CD4-positive, alpha-beta T cell (primary cell): ENCODE measurements at regions not wholly inside any gene's neighbourhood (a gene's known extent, or its start where the extent isn't known, plus 50 kb on each side); places are given as distances from the start of the nearest gene placed in this dataset.
A peak's percentile ranks its signal among the peaks of the same experiment; 100 is the strongest.

Experiments used
- ATAC-seq: fragments of 200-7000 bp; cut with Tn5 transposase; one replicate; pipeline ENCODE4 v1.10.0; 2022; ENCODE audit warnings: mild to moderate bottlenecking; ENCODE audit not compliant: poor library complexity
- CTCF ChIA-PET: fragments of 350-600 bp; sonication (Branson Sonifier 250); formaldehyde crosslinking; loops from one replicate; lab custom pipeline; 2021; ENCODE audit warnings: antibody characterized with exemption, inconsistent platforms; lab: Charles Lee
- POLR2A ChIA-PET: fragments of 350-600 bp; sonication (Branson Sonifier 250); formaldehyde crosslinking; loops from one replicate; lab custom pipeline; 2021; ENCODE audit warnings: antibody characterized with exemption, inconsistent platforms; lab: Charles Lee
- DNase-seq, 14 experiments: peaks; one replicate each; pipeline ENCODE4 v3.0.0-alpha.2; 2013 to 2020; ENCODE audit warnings: mixed read lengths in 2 of 14
- H3K27ac ChIP-seq, 2 donors: one replicate each; pipeline versions ENCODE4 v1.5.1 to v1.7.0; 2013; ENCODE audit warnings: low read length in 2 of 2, low read depth in 1 of 2, mild to moderate bottlenecking in 1 of 2
- H3K27me3 ChIP-seq, 2 experiments: 1 replicate in 1 of 2; 2 replicates in 1 of 2; pipeline versions ENCODE4 v1.6.1 to v1.7.0; 2013; ENCODE audit warnings: low read length in 2 of 2, control low read depth in 1 of 2, mild to moderate bottlenecking in 1 of 2, moderate library complexity in 1 of 2; ENCODE audit not compliant: insufficient read depth in 2 of 2, control insufficient read depth in 1 of 2
- H3K36me3 ChIP-seq: one replicate; pipeline ENCODE4 v1.6.1; 2013; ENCODE audit warnings: low read length, control low read depth; ENCODE audit not compliant: insufficient read depth
- H3K4me1 ChIP-seq: one replicate; pipeline ENCODE4 v1.6.1; 2013; ENCODE audit warnings: low read length, control low read depth; ENCODE audit not compliant: insufficient read depth
- H3K4me3 ChIP-seq: one replicate; pipeline ENCODE4 v1.5.1; 2013; ENCODE audit warnings: mild to moderate bottlenecking, low read length, moderate library complexity
- H3K9me3 ChIP-seq, 2 experiments: 1 replicate in 1 of 2; 2 replicates in 1 of 2; pipeline versions ENCODE4 v1.6.1 to v1.7.0; 2013; ENCODE audit warnings: low read length in 2 of 2, mild to moderate bottlenecking in 2 of 2, control low read depth in 1 of 2, moderate library complexity in 1 of 2; ENCODE audit not compliant: control insufficient read depth in 1 of 2, insufficient read depth in 1 of 2
- H3K27ac Mint-ChIP-seq: one replicate; pipeline ENCODE4 v1.8.0; 2020; ENCODE audit warnings: mixed read lengths
- H3K27me3 Mint-ChIP-seq: one replicate; pipeline ENCODE4 v1.8.0; 2021; ENCODE audit warnings: mixed read lengths
- H3K36me3 Mint-ChIP-seq: one replicate; pipeline ENCODE4 v1.8.0; 2021; ENCODE audit warnings: low read depth, mixed read lengths
- H3K4me1 Mint-ChIP-seq: one replicate; pipeline ENCODE4 v1.8.0; 2021; ENCODE audit warnings: low read depth, mixed read lengths
- H3K4me3 Mint-ChIP-seq: one replicate; pipeline ENCODE4 v1.8.0; 2020; ENCODE audit warnings: mild to moderate bottlenecking, mixed read lengths
- H3K9me3 Mint-ChIP-seq: one replicate; pipeline ENCODE4 v1.8.0; 2020; ENCODE audit warnings: mixed read lengths
- CTCF ChIP-seq: fragments of 200-600 bp; IDR thresholded peaks from one replicate; pipeline ENCODE4 v1.8.0; 2022; ENCODE audit warnings: antibody characterized with exemption, mild to moderate bottlenecking
- intact Hi-C, 2 experiments: fragments of 100-400 bp; cut with DNase I in 1 of 2; cut with micrococcal nuclease in 1 of 2; formaldehyde crosslinking; loops; one replicate each; pipeline versions ENCODE4 v1.15.1 to v1.9.0; 2023 to 2025; cut with DNase I, micrococcal nuclease

- H3K36me3 Mint-ChIP-seq: no peaks in the 10 kb centered on the region
- intact Hi-C loops: loop anchor here (2.0 kb wide), 1 partner anchor 289 kb away; no protein-coding TSS in a partner anchor
- Histone ChIP-seq H3K27ac (no peak overlapping the region), H3K36me3 (no peaks in the 10 kb centered on the region), H3K9me3 (no peaks in the 10 kb centered on the region), H3K27me3 (peaks cover 0 to 6% of the 10 kb centered on the region in 2 experiments), H3K4me3 (no peak overlapping the region), H3K4me1 (peaks cover 3% of the 10 kb centered on the region)
- H3K9me3 Mint-ChIP-seq: no peaks in the 10 kb centered on the region
- CTCF ChIA-PET: interaction anchor here (0.7 kb wide), 1 partner anchor 225 kb away, joined by 3 read pairs; no protein-coding TSS in a partner anchor
- ATAC-seq: no peak
- peak in 1 of 14 experiments; percentile 20 for DNase-seq
- peaks cover 4% of the 10 kb centered on the region for H3K4me1 Mint-ChIP-seq
- H3K27ac Mint-ChIP-seq: no peak overlapping the region
- POLR2A ChIA-PET: no interaction called here
- H3K27me3 Mint-ChIP-seq: peaks cover 49% of the 10 kb centered on the region
- TF ChIP-seq CTCF: no peak
- no peak overlapping the region for H3K4me3 Mint-ChIP-seq
Observed at GRCh38 chr18:76687304-76687962, 134.9 kb upstream of the ZNF236 start.

- intact Hi-C loops: loop anchor here (2.0 kb wide), 1 partner anchor 288 kb away; no protein-coding TSS in a partner anchor
Observed at GRCh38 chr18:76686737-76687231, 135.6 kb upstream of the ZNF236 start.

GRCh38 chr18:76685860-76686259 lies 136.5 kb upstream of the ZNF236 start:
- CTCF ChIA-PET: no interaction called here
- Histone ChIP-seq H3K4me3 (no peak overlapping the region), H3K4me1 (peaks cover 3% of the 10 kb centered on the region), H3K9me3 (no peaks in the 10 kb centered on the region), H3K27ac (no peak overlapping the region), H3K27me3 (peaks cover 0 to 4% of the 10 kb centered on the region in 2 experiments), H3K36me3 (no peaks in the 10 kb centered on the region)
- Mint-ChIP-seq H3K27me3 (peaks cover 37% of the 10 kb centered on the region), H3K27ac (no peak overlapping the region), H3K36me3 (no peaks in the 10 kb centered on the region), H3K9me3 (no peaks in the 10 kb centered on the region), H3K4me3 (no peak overlapping the region), H3K4me1 (peaks cover 4% of the 10 kb centered on the region)
- intact Hi-C loops: loop anchor here (2.0 kb wide), 2 partner anchors 21 to 287 kb away; no protein-coding TSS in a partner anchor
- POLR2A ChIA-PET: no interaction called here
- DNase-seq (no peak), ATAC-seq (no peak)
- no peak for TF ChIP-seq CTCF

More at GRCh38 chr18:76686737-76687231, 135.6 kb upstream of the ZNF236 start:
- Mint-ChIP-seq H3K4me3 (no peak overlapping the region), H3K36me3 (no peaks in the 10 kb centered on the region), H3K4me1 (peaks cover 4% of the 10 kb centered on the region), H3K9me3 (no peaks in the 10 kb centered on the region), H3K27ac (no peak overlapping the region), H3K27me3 (peaks cover 44% of the 10 kb centered on the region)
- Histone ChIP-seq H3K4me1 (peaks cover 3% of the 10 kb centered on the region), H3K27me3 (peaks cover 0 to 6% of the 10 kb centered on the region in 2 experiments), H3K9me3 (no peaks in the 10 kb centered on the region), H3K36me3 (no peaks in the 10 kb centered on the region), H3K27ac (no peak overlapping the region), H3K4me3 (no peak overlapping the region)
- CTCF ChIA-PET: interaction anchor here (0.7 kb wide), 1 partner anchor 225 kb away, joined by 3 read pairs; no protein-coding TSS in a partner anchor
- TF ChIP-seq CTCF: peak; percentile 32
- DNase-seq (peak in 7 of 14 experiments; percentile 5 to 38 (median 16)), ATAC-seq (peak; percentile 64)
- POLR2A ChIA-PET: no interaction called here
